H1 (cell line): ENCODE measurements at regions not wholly inside any gene's neighbourhood (a gene's known extent, or its start where the extent isn't known, plus 50 kb on each side); places are given as distances from the start of the nearest gene placed in this dataset.

ENCODE experiments used
- BACH1 ChIP-seq: IDR thresholded peaks from 2 replicates; pipeline ENCODE4 v1.6.1; 2012; ENCODE audit warnings: low read length, improper control_type of control experiment
- SIX5 ChIP-seq: IDR thresholded peaks from 2 replicates; pipeline ENCODE4 v1.6.1; 2011; ENCODE audit warnings: mild to moderate bottlenecking, low read depth, low read length
- SP4 ChIP-seq: IDR thresholded peaks from 2 replicates; pipeline ENCODE4 v1.6.1; 2012; ENCODE audit warnings: low read length, inconsistent platforms

DNA sequence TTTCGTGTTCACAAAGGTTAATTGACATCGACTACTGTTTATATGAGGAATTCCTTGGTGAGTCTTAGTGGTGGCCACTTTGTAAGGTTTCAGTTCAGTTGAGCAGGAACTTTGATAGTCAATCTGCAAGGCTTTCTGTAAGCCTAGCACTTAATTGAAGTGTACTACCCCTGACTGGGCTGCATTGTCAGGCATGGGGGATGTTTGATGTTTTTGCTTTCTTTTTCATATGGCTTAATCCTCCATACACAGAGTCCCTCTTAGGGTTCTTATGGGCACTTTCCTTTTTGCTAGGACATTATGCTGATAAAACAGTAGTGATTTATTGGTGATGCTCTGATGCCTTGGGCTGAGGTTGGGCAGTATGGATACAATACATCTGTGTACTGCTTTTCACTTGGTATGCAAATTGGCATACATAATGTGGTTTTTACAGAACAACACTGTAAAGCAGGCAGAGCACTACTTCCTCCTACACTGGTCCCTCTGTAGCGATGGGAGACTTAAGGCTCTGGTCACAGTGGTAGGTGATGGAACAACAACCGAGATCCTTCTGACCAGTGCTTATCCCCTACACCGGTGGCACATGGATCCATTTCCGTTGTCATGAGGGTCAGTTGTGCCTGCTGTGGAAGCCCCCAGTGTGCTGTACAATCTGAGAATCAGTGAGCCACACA, 261.0 kb downstream of the MFSD1 start (continued):
- TF ChIP-seq BACH1 (no peak), SP4 (no peak), SIX5 (no peak)
